Progenitor cell of endocrine pancreas (in vitro differentiated cells): ENCODE measurements at regions not wholly inside any gene's neighbourhood (a gene's known extent, or its start where the extent isn't known, plus 50 kb on each side); places are given as distances from the start of the nearest gene placed in this dataset.

ENCODE experiments used
- DNase-seq: peaks from one replicate; pipeline ENCODE4 v3.0.0; 2021; ENCODE audit warnings: low spot score; ENCODE audit not compliant: unreplicated experiment
- H3K27ac Mint-ChIP-seq: 2 replicates; pipeline ENCODE4 v1.8.0; 2021; ENCODE audit warnings: mild to moderate bottlenecking, moderate library complexity, mixed read lengths
- H3K27me3 Mint-ChIP-seq: 2 replicates; pipeline ENCODE4 v1.8.0; 2021; ENCODE audit warnings: mixed read lengths
- H3K36me3 Mint-ChIP-seq: 2 replicates; pipeline ENCODE4 v1.8.0; 2022; ENCODE audit warnings: mixed read lengths; ENCODE audit not compliant: insufficient read depth
- H3K4me1 Mint-ChIP-seq: 2 replicates; pipeline ENCODE4 v1.8.0; 2021; ENCODE audit warnings: low read depth, mixed read lengths
- H3K4me3 Mint-ChIP-seq: 2 replicates; pipeline ENCODE4 v1.8.0; 2021; ENCODE audit warnings: low read depth, mild to moderate bottlenecking, moderate library complexity, mixed read lengths
- H3K9me3 Mint-ChIP-seq: 2 replicates; pipeline ENCODE4 v1.8.0; 2021; ENCODE audit warnings: low read depth, mixed read lengths
- CTCF ChIP-seq: fragments of 200-600 bp; sonication (generic); IDR thresholded peaks from one replicate; pipeline ENCODE4 v1.5.0; 2021; ENCODE audit warnings: antibody characterized with exemption, mild to moderate bottlenecking; ENCODE audit not compliant: unreplicated experiment

- Mint-ChIP-seq H3K9me3 (peaks cover 7% of the 10 kb centered on the region), H3K4me1 (peaks cover 37% of the 10 kb centered on the region), H3K27ac (no peak overlapping the region), H3K4me3 (no peak overlapping the region), H3K27me3 (peaks cover 45% of the 10 kb centered on the region), H3K36me3 (peaks cover 2% of the 10 kb centered on the region)
- TF ChIP-seq CTCF = no peak
- DNase-seq = no peak
These were observed 115.9 kb upstream of the LPP start for GRCh38 chr3:188037965-188038581.

GRCh38 chr3:188041193-188041592, 112.8 kb upstream of the LPP start:
- Mint-ChIP-seq H3K9me3 (no peaks in the 10 kb centered on the region), H3K4me3 (no peak overlapping the region), H3K27me3 (peaks cover 64% of the 10 kb centered on the region), H3K27ac (no peak overlapping the region), H3K36me3 (no peaks in the 10 kb centered on the region), H3K4me1 (peaks cover 28% of the 10 kb centered on the region)
- DNase-seq = no peak
- no peak for TF ChIP-seq CTCF

GRCh38 chr3:188041895-188042294, 112.1 kb upstream of the LPP start:
- DNase-seq = no peak
- Mint-ChIP-seq H3K9me3 (no peaks in the 10 kb centered on the region), H3K36me3 (no peaks in the 10 kb centered on the region), H3K27me3 (peaks cover 64% of the 10 kb centered on the region), H3K4me3 (no peak overlapping the region), H3K27ac (no peak overlapping the region), H3K4me1 (peaks cover 27% of the 10 kb centered on the region)
- TF ChIP-seq CTCF = no peak

- Mint-ChIP-seq H3K4me1 (peaks cover 21% of the 10 kb centered on the region), H3K27ac (no peak overlapping the region), H3K4me3 (no peak overlapping the region), H3K36me3 (no peaks in the 10 kb centered on the region), H3K27me3 (peaks cover 66% of the 10 kb centered on the region), H3K9me3 (no peaks in the 10 kb centered on the region)
- DNase-seq = no peak
- no peak for TF ChIP-seq CTCF
These were observed 111.5 kb upstream of the LPP start for GRCh38 chr3:188042466-188042865.

GRCh38 chr3:188043891-188044290, 110.1 kb upstream of the LPP start:
- DNase-seq = no peak
- Mint-ChIP-seq H3K27ac (no peak overlapping the region), H3K27me3 (peaks cover 61% of the 10 kb centered on the region), H3K4me3 (no peak overlapping the region), H3K9me3 (no peaks in the 10 kb centered on the region), H3K4me1 (peaks cover 12% of the 10 kb centered on the region), H3K36me3 (no peaks in the 10 kb centered on the region)
- no peak for TF ChIP-seq CTCF
